Trophoblast cell (in vitro differentiated cells and primary cell): ENCODE measurements at regions not wholly inside any gene's neighbourhood (a gene's known extent, or its start where the extent isn't known, plus 50 kb on each side); places are given as distances from the start of the nearest gene placed in this dataset.
"Not testable (repeated sequence)": the region's sequence is repeated elsewhere in the genome, so short reads cannot be mapped to it uniquely, and the experiment has no call there.

Experiments
- DNase-seq, 2 donors: peaks; one replicate each; pipeline ENCODE4 v3.0.0-alpha.2; 2016
- H2AFZ ChIP-seq: 2 replicates; pipeline ENCODE4 v1.6.1; 2013; ENCODE audit warnings: low read length, moderate library complexity, mild to moderate bottlenecking; ENCODE audit not compliant: insufficient read depth, poor library complexity
- H2AK5ac ChIP-seq: 2 replicates; pipeline ENCODE4 v1.6.1; 2013; ENCODE audit warnings: mild to moderate bottlenecking, low read length
- H2BK120ac ChIP-seq: 2 replicates; pipeline ENCODE4 v1.6.1; 2013; ENCODE audit warnings: low read length, mild to moderate bottlenecking, moderate library complexity; ENCODE audit not compliant: insufficient read depth, poor library complexity
- H2BK12ac ChIP-seq: 2 replicates; pipeline ENCODE4 v1.6.1; 2013; ENCODE audit warnings: mild to moderate bottlenecking, low read length, moderate library complexity
- H2BK5ac ChIP-seq: 2 replicates; pipeline ENCODE4 v1.6.1; 2013; ENCODE audit warnings: low read length, low read depth, moderate library complexity, mild to moderate bottlenecking; ENCODE audit not compliant: poor library complexity
- H3K14ac ChIP-seq: 2 replicates; pipeline ENCODE4 v1.6.1; 2013; ENCODE audit warnings: mild to moderate bottlenecking, low read length
- H3K18ac ChIP-seq: 2 replicates; pipeline ENCODE4 v1.6.1; 2013; ENCODE audit warnings: mild to moderate bottlenecking, low read length
- H3K23ac ChIP-seq: 2 replicates; pipeline ENCODE4 v1.6.1; 2013; ENCODE audit warnings: low read length
- H3K27ac ChIP-seq: 2 replicates; pipeline ENCODE4 v1.5.1; 2013; ENCODE audit warnings: low read depth, mild to moderate bottlenecking, inconsistent platforms, low read length, moderate library complexity
- H3K27me3 ChIP-seq: 2 replicates; pipeline ENCODE4 v1.6.1; 2013; ENCODE audit warnings: inconsistent platforms, mild to moderate bottlenecking, low read length, moderate library complexity; ENCODE audit not compliant: insufficient read depth
- H3K36me3 ChIP-seq, 2 experiments: 1 replicate in 1 of 2; 2 replicates in 1 of 2; pipeline ENCODE4 v1.6.1; 2013; ENCODE audit warnings: low read length in 2 of 2, mild to moderate bottlenecking in 2 of 2, moderate library complexity in 1 of 2; ENCODE audit not compliant: insufficient read depth in 2 of 2, control insufficient read depth in 1 of 2
- H3K4ac ChIP-seq: 2 replicates; pipeline ENCODE4 v1.6.1; 2013; ENCODE audit warnings: low read depth, mild to moderate bottlenecking, low read length, moderate library complexity
- H3K4me1 ChIP-seq, 2 experiments: 1 replicate in 1 of 2; 2 replicates in 1 of 2; pipeline ENCODE4 v1.6.1; 2013; ENCODE audit warnings: low read length in 2 of 2, mild to moderate bottlenecking in 2 of 2, moderate library complexity in 1 of 2; ENCODE audit not compliant: insufficient read depth in 2 of 2, control insufficient read depth in 1 of 2
- H3K4me2 ChIP-seq: 2 replicates; pipeline ENCODE4 v1.6.1; 2013; ENCODE audit warnings: inconsistent platforms, mild to moderate bottlenecking, low read length, moderate library complexity
- H3K4me3 ChIP-seq: 2 replicates; pipeline ENCODE4 v1.5.1; 2013; ENCODE audit warnings: mild to moderate bottlenecking, low read depth, low read length, inconsistent platforms
- H3K79me1 ChIP-seq: one replicate; pipeline ENCODE4 v1.6.1; 2013; ENCODE audit warnings: low read length
- H3K79me2 ChIP-seq: 2 replicates; pipeline ENCODE4 v1.6.1; 2013; ENCODE audit warnings: low read length, mild to moderate bottlenecking; ENCODE audit not compliant: control insufficient read depth, insufficient read depth, poor library complexity
- H3K9ac ChIP-seq: 2 replicates; pipeline ENCODE4 v1.6.1; 2013; ENCODE audit warnings: mild to moderate bottlenecking, low read length
- H3K9me3 ChIP-seq: 2 replicates; pipeline ENCODE4 v1.6.1; 2013; ENCODE audit warnings: low read depth, mild to moderate bottlenecking, control low read depth, inconsistent platforms, low read length; ENCODE audit not compliant: insufficient read depth
- H4K12ac ChIP-seq: 2 replicates; pipeline ENCODE4 v1.6.1; 2013; ENCODE audit warnings: low read depth, mild to moderate bottlenecking, low read length, moderate library complexity
- H4K8ac ChIP-seq: 2 replicates; pipeline ENCODE4 v1.6.1; 2013; ENCODE audit warnings: low read depth, mild to moderate bottlenecking, low read length, moderate library complexity
- H4K91ac ChIP-seq: one replicate; pipeline ENCODE4 v1.6.1; 2013; ENCODE audit warnings: low read depth, mild to moderate bottlenecking, low read length, moderate library complexity
- WGBS: extraction: QIAGEN DNeasy Blood & Tissue Kit; methylation state at CpG from one replicate; pipeline ENCODE4 v1.1.7; 2013; ENCODE audit warnings: missing lambda C conversion rate; ENCODE audit not compliant: insufficient read length, insufficient coverage; ENCODE audit errors: extremely low coverage; 5-methylcytosine and 5-hydroxymethylcytosine counted together

GRCh38 chr17:45672301-45672700 is 111.8 kb upstream of the CRHR1 start:
- no CpG with 5 or more reads among the region's 16 CpGs for WGBS
- Histone ChIP-seq H2BK12ac (no peak overlapping the region), H3K23ac (no peak overlapping the region), H3K27ac (no peak overlapping the region), H4K12ac (no peak overlapping the region), H3K4me3 (no peak overlapping the region), H3K9me3 (peaks cover 2% of the 10 kb centered on the region), H3K9ac (no peak overlapping the region), H3K4me1 (no peaks in the 10 kb centered on the region), H4K8ac (no peak overlapping the region), H3K18ac (no peak overlapping the region), H3K4ac (no peak overlapping the region), H3K4me2 (no peak overlapping the region), H2BK5ac (no peak overlapping the region), H3K27me3 (no peaks in the 10 kb centered on the region), H3K79me2 (no peaks in the 10 kb centered on the region), H4K91ac (no peak overlapping the region), H3K36me3 (no peaks in the 10 kb centered on the region), H2BK120ac (no peak overlapping the region), H3K79me1 (no peaks in the 10 kb centered on the region), H3K14ac (no peak overlapping the region), H2AK5ac (no peak overlapping the region), H2AFZ (no peak overlapping the region)
- no peak for DNase-seq

DNA sequence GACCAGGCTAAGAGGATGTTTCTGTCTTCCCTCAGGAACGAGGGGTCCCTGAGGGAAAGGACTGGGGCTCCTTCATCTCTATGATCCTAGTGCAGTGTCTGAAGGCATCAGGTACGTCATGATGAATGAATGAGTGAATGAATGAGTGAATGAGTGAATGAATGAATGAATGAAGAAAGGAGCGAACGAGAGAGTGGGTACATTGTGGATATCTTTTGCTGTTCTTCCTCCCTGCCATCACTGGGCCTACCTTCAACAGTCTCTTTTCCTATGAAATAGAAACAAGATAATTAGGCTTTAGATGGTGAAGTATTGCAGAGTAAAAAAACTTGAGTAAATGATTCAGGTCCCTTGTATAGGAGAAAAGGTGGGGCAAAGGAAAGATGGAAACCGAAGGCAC is 111.3 kb upstream of the CRHR1 start:
- Histone ChIP-seq H2BK12ac (no peak overlapping the region), H4K12ac (no peak overlapping the region), H3K4ac (no peak overlapping the region), H3K4me3 (no peak overlapping the region), H3K9ac (no peak overlapping the region), H3K4me1 (no peaks in the 10 kb centered on the region), H3K9me3 (peaks cover 2% of the 10 kb centered on the region), H2BK120ac (no peak overlapping the region), H3K14ac (no peak overlapping the region), H2BK5ac (no peak overlapping the region), H3K27ac (no peak overlapping the region), H2AFZ (no peak overlapping the region), H4K8ac (no peak overlapping the region), H3K36me3 (no peaks in the 10 kb centered on the region), H3K79me1 (no peaks in the 10 kb centered on the region), H3K79me2 (no peaks in the 10 kb centered on the region), H4K91ac (no peak overlapping the region), H3K4me2 (no peak overlapping the region), H3K23ac (no peak overlapping the region), H3K18ac (no peak overlapping the region), H3K27me3 (no peaks in the 10 kb centered on the region), H2AK5ac (no peak overlapping the region)
- WGBS = 100% methylated on average over 2 of the region's 5 CpGs
- no peak for DNase-seq

DNA sequence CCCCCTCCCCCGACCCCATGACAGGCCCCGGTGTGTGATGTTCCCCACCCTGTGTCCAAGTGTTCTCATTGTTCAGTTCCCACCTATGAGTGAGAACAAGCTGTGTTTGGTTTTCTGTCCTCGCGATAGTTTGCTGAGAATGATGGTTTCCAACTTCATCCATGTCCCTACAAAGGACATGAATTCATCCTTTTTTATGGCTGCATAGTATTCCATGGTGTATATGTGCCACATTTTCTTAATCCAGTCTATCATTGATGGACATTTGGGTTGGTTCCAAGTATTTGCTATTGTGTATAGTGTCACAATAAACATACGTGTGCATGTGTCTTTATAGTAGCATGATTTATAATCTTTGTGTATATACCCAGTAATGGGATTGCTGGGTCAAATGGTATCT is 110.4 kb upstream of the CRHR1 start:
- H3K4ac ChIP-seq, H4K12ac ChIP-seq, H3K23ac ChIP-seq, H2BK12ac ChIP-seq, H3K18ac ChIP-seq, H3K79me1 ChIP-seq, H4K91ac ChIP-seq, H3K27ac ChIP-seq, H3K36me3 ChIP-seq, H4K8ac ChIP-seq, H3K9ac ChIP-seq, H3K14ac ChIP-seq, H3K4me3 ChIP-seq, DNase-seq, H2BK120ac ChIP-seq, H3K79me2 ChIP-seq, H3K9me3 ChIP-seq, H3K27me3 ChIP-seq, H3K4me1 ChIP-seq, H3K4me2 ChIP-seq, H2AFZ ChIP-seq, H2BK5ac ChIP-seq, H2AK5ac ChIP-seq: not testable (repeated sequence)
- no CpG with 5 or more reads among the region's 5 CpGs for WGBS

GRCh38 chr17:45675012-45675411 is 109.1 kb upstream of the CRHR1 start:
- Histone ChIP-seq H3K14ac (no peak overlapping the region), H2AFZ (no peak overlapping the region), H3K79me2 (no peaks in the 10 kb centered on the region), H2AK5ac (no peak overlapping the region), H3K9me3 (peaks cover 2% of the 10 kb centered on the region), H4K91ac (no peak overlapping the region), H3K9ac (no peak overlapping the region), H3K18ac (no peak overlapping the region), H2BK12ac (no peak overlapping the region), H3K36me3 (no peaks in the 10 kb centered on the region), H3K79me1 (no peaks in the 10 kb centered on the region), H3K4me3 (no peak overlapping the region), H4K12ac (no peak overlapping the region), H3K27me3 (no peaks in the 10 kb centered on the region), H2BK5ac (no peak overlapping the region), H3K4me1 (no peaks in the 10 kb centered on the region), H3K23ac (no peak overlapping the region), H3K4ac (no peak overlapping the region), H3K27ac (no peak overlapping the region), H2BK120ac (no peak overlapping the region), H4K8ac (no peak overlapping the region), H3K4me2 (no peak overlapping the region)
- no CpG with 5 or more reads among the region's 7 CpGs for whole genome bisulfite sequencing
- no peak for DNase-seq
